DOHH2 (cell line): ENCODE measurements at regions not wholly inside any gene's neighbourhood (a gene's known extent, or its start where the extent isn't known, plus 50 kb on each side); places are given as distances from the start of the nearest gene placed in this dataset.

Source experiments
- H3F3A ChIP-seq: fragments of 200-600 bp; sonication (generic), shearing (Covaris generic); 2 replicates; pipeline ENCODE4 v1.6.0; 2016; ENCODE audit warnings: antibody characterized with exemption, mild to moderate bottlenecking; ENCODE audit not compliant: control insufficient read depth, insufficient read depth
- H3K27ac ChIP-seq: fragments of 200-600 bp; sonication (generic); 2 replicates; pipeline ENCODE4 v1.5.1; 2014; ENCODE audit warnings: low read depth, mild to moderate bottlenecking, low read length, moderate library complexity
- H3K27me3 ChIP-seq: fragments of 200-600 bp; sonication (generic); 2 replicates; pipeline ENCODE4 v1.6.1; 2014; ENCODE audit warnings: mild to moderate bottlenecking, low read length, mixed read lengths; ENCODE audit not compliant: control insufficient read depth
- H3K36me3 ChIP-seq: fragments of 200-600 bp; sonication (generic); 2 replicates; pipeline ENCODE4 v1.6.1; 2014; ENCODE audit warnings: mild to moderate bottlenecking, low read length, moderate library complexity, mixed read lengths; ENCODE audit not compliant: control insufficient read depth
- H3K4me1 ChIP-seq: fragments of 200-600 bp; sonication (generic); 2 replicates; pipeline ENCODE4 v1.6.1; 2014; ENCODE audit warnings: mild to moderate bottlenecking, low read length, mixed read lengths; ENCODE audit not compliant: control insufficient read depth
- H3K4me2 ChIP-seq: fragments of 200-600 bp; sonication (generic); 2 replicates; pipeline ENCODE4 v1.6.0; 2014; ENCODE audit warnings: mild to moderate bottlenecking, low read length, moderate library complexity
- H3K4me3 ChIP-seq: fragments of 200-600 bp; sonication (generic); 2 replicates; pipeline ENCODE4 v1.5.1; 2014; ENCODE audit warnings: mild to moderate bottlenecking, low read length, mixed read lengths
- H3K79me2 ChIP-seq: fragments of 200-600 bp; sonication (generic); 2 replicates; pipeline ENCODE4 v1.6.1; 2014; ENCODE audit warnings: mild to moderate bottlenecking, low read length, mixed read lengths; ENCODE audit not compliant: control insufficient read depth
- H3K9me2 ChIP-seq: fragments of 200-600 bp; sonication (generic); replicated peaks from 2 replicates; pipeline ENCODE4 v1.6.1; 2014; ENCODE audit warnings: mild to moderate bottlenecking, low read length, mixed read lengths; ENCODE audit not compliant: control insufficient read depth
- H3K9me3 ChIP-seq: fragments of 200-600 bp; sonication (generic); 2 replicates; pipeline ENCODE4 v1.6.1; 2014; ENCODE audit warnings: antibody characterized with exemption, low read length, mixed read lengths; ENCODE audit not compliant: control insufficient read depth, insufficient read depth
- H4K20me1 ChIP-seq: fragments of 200-600 bp; sonication (generic); 2 replicates; pipeline ENCODE4 v1.6.0; 2014; ENCODE audit warnings: low read depth, mild to moderate bottlenecking, antibody characterized with exemption, low read length, moderate library complexity; ENCODE audit not compliant: control insufficient read depth, insufficient read depth
- EZH2phosphoT487 ChIP-seq: fragments of 200-600 bp; sonication (generic); IDR thresholded peaks from 2 replicates; pipeline ENCODE4 v1.6.1; 2017; ENCODE audit warnings: borderline replicate concordance, mild to moderate bottlenecking, antibody characterized with exemption, low read length, moderate library complexity, mixed read lengths
- TF ChIP-seq, protein P1 (sequence below): fragments of 200-600 bp; sonication (generic); IDR thresholded peaks from one replicate; pipeline ENCODE4 v1.5.1; 2014; ENCODE audit warnings: antibody characterized with exemption, mild to moderate bottlenecking, low read depth, low read length; ENCODE audit not compliant: poor library complexity, severe bottlenecking

DNA sequence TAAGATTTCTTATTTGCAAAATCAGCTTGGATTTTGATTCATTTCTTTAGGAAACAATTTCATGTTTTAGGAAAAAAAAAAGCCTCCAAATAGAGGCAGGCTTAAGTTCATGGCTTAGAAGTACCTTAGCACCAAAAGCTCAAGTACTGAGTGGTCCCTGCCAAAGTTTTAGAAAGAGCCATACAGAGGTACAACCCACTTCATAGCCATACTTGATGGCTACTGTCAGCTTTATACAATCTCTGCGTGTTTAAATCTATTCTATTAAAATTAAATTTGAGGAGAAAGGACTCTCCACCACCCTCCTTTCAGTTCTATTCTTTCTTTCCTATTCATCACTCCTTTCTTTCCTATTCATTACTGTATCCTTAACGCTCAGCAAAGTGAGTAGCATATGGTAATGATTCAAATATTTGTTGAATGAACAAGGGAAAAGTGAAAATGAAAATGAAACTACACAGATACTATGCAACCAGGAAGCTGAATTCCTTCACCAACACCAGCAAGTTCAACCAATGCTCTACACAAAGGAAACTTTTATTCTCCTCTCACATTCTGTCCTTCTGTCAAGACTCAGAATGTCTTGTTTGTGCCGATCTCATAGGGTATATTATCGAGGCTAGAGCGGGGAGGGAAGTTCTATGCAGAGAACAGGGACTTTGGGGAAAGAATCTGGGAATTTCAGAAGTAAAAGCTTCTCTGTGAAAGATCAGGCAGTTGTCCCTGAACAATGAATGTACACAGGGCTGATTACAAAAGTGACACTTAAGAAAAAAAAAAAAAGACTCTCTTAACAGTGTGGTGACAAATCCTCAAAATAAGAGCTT is 138.6 kb upstream of the SPEF2 start:
- Histone ChIP-seq H3K27me3 (no peaks in the 10 kb centered on the region), H3K4me2 (no peak overlapping the region), H3F3A (no peaks in the 10 kb centered on the region), H3K9me2 (no peaks in the 10 kb centered on the region), H3K4me3 (no peak overlapping the region), H3K4me1 (no peaks in the 10 kb centered on the region), H4K20me1 (no peaks in the 10 kb centered on the region), H3K9me3 (no peaks in the 10 kb centered on the region), H3K36me3 (no peaks in the 10 kb centered on the region), H3K79me2 (no peaks in the 10 kb centered on the region), H3K27ac (no peak overlapping the region)
- TF ChIP-seq EZH2phosphoT487, result no peak
- TF ChIP-seq, protein P1, sequence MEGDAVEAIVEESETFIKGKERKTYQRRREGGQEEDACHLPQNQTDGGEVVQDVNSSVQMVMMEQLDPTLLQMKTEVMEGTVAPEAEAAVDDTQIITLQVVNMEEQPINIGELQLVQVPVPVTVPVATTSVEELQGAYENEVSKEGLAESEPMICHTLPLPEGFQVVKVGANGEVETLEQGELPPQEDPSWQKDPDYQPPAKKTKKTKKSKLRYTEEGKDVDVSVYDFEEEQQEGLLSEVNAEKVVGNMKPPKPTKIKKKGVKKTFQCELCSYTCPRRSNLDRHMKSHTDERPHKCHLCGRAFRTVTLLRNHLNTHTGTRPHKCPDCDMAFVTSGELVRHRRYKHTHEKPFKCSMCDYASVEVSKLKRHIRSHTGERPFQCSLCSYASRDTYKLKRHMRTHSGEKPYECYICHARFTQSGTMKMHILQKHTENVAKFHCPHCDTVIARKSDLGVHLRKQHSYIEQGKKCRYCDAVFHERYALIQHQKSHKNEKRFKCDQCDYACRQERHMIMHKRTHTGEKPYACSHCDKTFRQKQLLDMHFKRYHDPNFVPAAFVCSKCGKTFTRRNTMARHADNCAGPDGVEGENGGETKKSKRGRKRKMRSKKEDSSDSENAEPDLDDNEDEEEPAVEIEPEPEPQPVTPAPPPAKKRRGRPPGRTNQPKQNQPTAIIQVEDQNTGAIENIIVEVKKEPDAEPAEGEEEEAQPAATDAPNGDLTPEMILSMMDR, result no peak

DNA sequence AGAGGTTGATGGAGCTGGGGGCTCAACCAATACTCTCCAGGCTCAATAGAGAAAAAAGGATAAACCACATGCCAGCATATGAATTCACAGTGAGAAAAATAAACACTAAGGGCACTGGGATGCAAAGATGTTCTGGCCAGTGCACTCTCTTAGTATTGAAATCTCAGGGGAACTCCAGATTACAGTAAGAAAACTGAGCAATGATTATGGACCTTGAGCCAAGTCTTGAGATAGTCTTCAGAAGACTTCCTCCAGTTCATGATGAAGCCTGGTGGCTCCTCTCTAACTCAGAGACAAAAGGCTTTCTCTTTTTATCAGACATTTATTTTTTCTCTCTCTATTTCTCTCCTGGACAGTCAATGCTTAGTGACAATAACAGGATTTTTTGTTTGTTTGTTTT is 139.8 kb upstream of the SPEF2 start:
- TF ChIP-seq EZH2phosphoT487, result no peak
- TF ChIP-seq, protein P1, result no peak
- H3F3A ChIP-seq, result no peaks in the 10 kb centered on the region
- H3K4me3 ChIP-seq, result no peak overlapping the region
- no peaks in the 10 kb centered on the region for H3K9me2 ChIP-seq
- H3K27ac ChIP-seq, result no peak overlapping the region
- H3K4me2 ChIP-seq, result no peak overlapping the region
- no peaks in the 10 kb centered on the region for H3K4me1 ChIP-seq
- no peaks in the 10 kb centered on the region for H3K9me3 ChIP-seq
- H3K27me3 ChIP-seq, result no peaks in the 10 kb centered on the region
- H3K79me2 ChIP-seq, result no peaks in the 10 kb centered on the region
- no peaks in the 10 kb centered on the region for H3K36me3 ChIP-seq
- no peaks in the 10 kb centered on the region for H4K20me1 ChIP-seq

DNA sequence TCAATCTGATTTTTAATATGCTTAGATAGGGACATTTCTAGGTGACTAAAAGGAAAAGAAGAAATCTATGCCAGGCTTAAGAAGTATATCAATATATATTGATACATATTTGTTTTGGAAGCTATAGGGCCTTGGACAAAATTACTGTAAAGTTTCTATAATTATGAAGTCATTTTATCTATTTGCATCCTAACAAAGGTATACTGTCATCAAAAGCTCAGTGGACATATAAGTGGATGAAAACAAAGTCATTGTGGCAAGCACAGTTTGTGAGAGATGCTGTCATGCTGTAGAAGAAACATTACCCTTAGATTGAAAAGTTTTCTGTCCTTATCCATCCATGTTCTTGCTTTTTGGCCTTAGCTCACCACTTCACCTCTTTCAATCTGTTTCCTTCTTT is 140.3 kb upstream of the SPEF2 start:
- Histone ChIP-seq H3K27me3 (no peaks in the 10 kb centered on the region), H3K9me2 (no peaks in the 10 kb centered on the region), H3K27ac (no peak overlapping the region), H3K4me2 (no peak overlapping the region), H3K79me2 (no peaks in the 10 kb centered on the region), H3K9me3 (no peaks in the 10 kb centered on the region), H3F3A (no peaks in the 10 kb centered on the region), H3K4me1 (no peaks in the 10 kb centered on the region), H4K20me1 (no peaks in the 10 kb centered on the region), H3K4me3 (no peak overlapping the region), H3K36me3 (no peaks in the 10 kb centered on the region)
- TF ChIP-seq, protein P1, result no peak
- no peak for TF ChIP-seq EZH2phosphoT487
